ENCODE measurements at regions not wholly inside any gene's neighbourhood (a gene's known extent, or its start where the extent isn't known, plus 50 kb on each side); places are given as distances from the start of the nearest gene placed in this dataset.
"Not testable (repeated sequence)": the region's sequence is repeated elsewhere in the genome, so short reads cannot be mapped to it uniquely, and the experiment has no call there.

DNA sequence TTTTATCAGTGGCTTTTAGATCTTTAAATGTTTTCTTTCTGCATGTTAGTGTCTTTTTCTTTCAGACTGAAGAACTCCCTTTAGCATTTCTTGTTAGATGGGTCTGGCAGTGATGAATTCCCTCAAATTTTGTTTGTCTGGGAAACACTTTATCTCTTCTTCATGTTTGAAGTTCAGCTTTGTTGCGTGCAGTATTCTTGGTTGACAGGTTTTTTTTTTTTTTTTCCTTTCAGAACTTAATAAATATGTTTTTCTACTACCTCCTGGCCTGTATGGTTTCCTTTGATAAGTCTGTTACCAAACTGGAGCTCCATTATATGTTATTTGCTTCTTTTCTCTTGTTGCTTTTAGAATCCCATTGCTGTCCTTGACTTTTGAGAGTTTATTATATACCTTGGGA, 89.8 kb upstream of the ACKR3 start:
- H3K4me3 ChIP-seq (replicated peaks in 1 of 3), result no peak overlapping the region
- H3K27me3 ChIP-seq, result no peaks in the 10 kb centered on the region
- intact Hi-C loops (cut with DNase I), result no loop called here
- H3K27ac ChIP-seq, result no peak overlapping the region
- 96 to 98% methylated on average over 1 of the region's 1 CpG for WGBS, 2 donors
- H3K9me3 ChIP-seq, result no peaks in the 10 kb centered on the region
- H3K4me1 ChIP-seq, result no peaks in the 10 kb centered on the region
- no peak for DNase-seq
- no peaks in the 10 kb centered on the region for H3K36me3 ChIP-seq
- TF ChIP-seq CTCF (IDR thresholded peaks at IDR 0.05) (no peak), POLR2A (IDR thresholded peaks at IDR 0.05) (no peak)

GRCh38 chr2:236483102-236483501, 86.5 kb upstream of the ACKR3 start:
- Histone ChIP-seq H3K9me3 (no peaks in the 10 kb centered on the region), H3K4me3 (replicated peaks in 1 of 3) (no peak overlapping the region), H3K27ac (no peak overlapping the region), H3K27me3 (no peaks in the 10 kb centered on the region), H3K4me1 (no peaks in the 10 kb centered on the region), H3K36me3 (peaks cover 3 to 6% of the 10 kb centered on the region in 2 donors)
- TF ChIP-seq CTCF (IDR thresholded peaks at IDR 0.05) (no peak), POLR2A (IDR thresholded peaks at IDR 0.05) (no peak)
- intact Hi-C loops (cut with DNase I), result no loop called here
- DNase-seq, result no peak
- WGBS, 2 donors, result 89 to 91% methylated on average over 1 of the region's 1 CpG

GRCh38 chr2:236485519-236485918, 84.1 kb upstream of the ACKR3 start:
- DNase-seq, result no peak
- 80 to 82% methylated on average over 2 of the region's 2 CpGs for WGBS, 2 donors
- Histone ChIP-seq H3K36me3 (peaks cover 3 to 6% of the 10 kb centered on the region in 2 donors), H3K27me3 (no peaks in the 10 kb centered on the region), H3K4me3 (replicated peaks in 1 of 3) (no peak overlapping the region), H3K9me3 (no peaks in the 10 kb centered on the region), H3K4me1 (no peaks in the 10 kb centered on the region), H3K27ac (no peak overlapping the region)
- TF ChIP-seq POLR2A (IDR thresholded peaks at IDR 0.05) (no peak), CTCF (IDR thresholded peaks at IDR 0.05) (no peak)
- intact Hi-C loops (cut with DNase I), result no loop called here

DNA sequence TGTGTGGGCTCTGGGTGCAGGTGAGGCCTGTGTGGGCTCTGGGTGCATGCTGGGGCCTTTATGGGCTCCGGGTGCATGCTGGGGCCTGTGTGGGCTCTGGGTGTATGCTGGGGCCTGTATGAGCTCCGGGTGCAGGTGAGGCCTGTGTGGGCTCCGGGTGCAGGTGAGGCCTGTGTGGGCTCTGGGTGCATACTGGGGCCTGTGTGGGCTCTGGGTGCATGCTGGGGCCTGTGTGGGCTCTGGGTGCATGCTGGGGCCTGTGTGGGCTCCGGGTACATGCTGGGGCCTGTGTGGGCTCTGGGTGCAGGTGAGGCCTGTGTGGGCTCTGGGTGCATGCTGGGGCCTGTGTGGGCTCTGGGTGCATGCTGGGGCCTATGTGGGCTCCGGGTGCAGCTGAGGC, 80.5 kb upstream of the ACKR3 start:
- H3K27ac ChIP-seq; H3K4me3 ChIP-seq (replicated peaks in 1 of 3); DNase-seq; H3K9me3 ChIP-seq; H3K36me3 ChIP-seq; intact Hi-C loops (cut with DNase I); H3K27me3 ChIP-seq; H3K4me1 ChIP-seq: not testable (repeated sequence)
- 86 to 100% methylated on average over 1 to 5 of the region's 5 CpGs for WGBS, 2 donors

DNA sequence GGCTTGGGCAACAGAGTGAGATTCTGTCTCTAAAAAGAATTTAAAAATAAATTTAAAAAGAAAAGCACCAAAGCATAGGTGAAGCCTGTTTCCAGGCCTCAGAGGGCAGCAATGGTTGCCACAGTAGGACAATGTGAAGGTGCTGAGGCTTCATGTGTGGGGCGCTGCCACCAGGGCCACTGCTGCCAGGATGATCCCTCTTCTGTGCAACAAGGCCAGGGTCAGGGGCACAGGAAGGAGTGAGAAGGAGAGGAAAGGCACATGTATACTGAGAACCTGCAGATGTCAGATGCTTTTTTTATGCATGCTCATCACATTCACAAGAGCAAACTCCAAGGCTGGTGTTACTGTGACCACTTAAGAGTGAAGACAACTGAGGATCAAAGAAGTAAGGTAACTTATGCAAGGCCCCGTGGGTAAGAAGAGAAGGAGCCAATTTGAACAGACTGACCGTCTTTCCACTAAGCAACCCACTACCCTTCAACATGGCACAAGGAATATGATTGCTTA, 79.7 kb upstream of the ACKR3 start:
- no peaks in the 10 kb centered on the region for H3K9me3 ChIP-seq
- H3K36me3 ChIP-seq, result peaks cover 6 to 8% of the 10 kb centered on the region in 2 donors
- intact Hi-C loops (cut with DNase I), result no loop called here
- no peaks in the 10 kb centered on the region for H3K27me3 ChIP-seq
- H3K4me1 ChIP-seq, result no peaks in the 10 kb centered on the region
- no peak for DNase-seq
- WGBS, 2 donors, result 83 to 92% methylated on average over 3 of the region's 3 CpGs
- H3K4me3 ChIP-seq (replicated peaks in 1 of 3), result no peak overlapping the region
- no peak for TF ChIP-seq POLR2A (IDR thresholded peaks at IDR 0.05)
- TF ChIP-seq CTCF (IDR thresholded peaks at IDR 0.05), result no peak
- no peak overlapping the region for H3K27ac ChIP-seq

DNA sequence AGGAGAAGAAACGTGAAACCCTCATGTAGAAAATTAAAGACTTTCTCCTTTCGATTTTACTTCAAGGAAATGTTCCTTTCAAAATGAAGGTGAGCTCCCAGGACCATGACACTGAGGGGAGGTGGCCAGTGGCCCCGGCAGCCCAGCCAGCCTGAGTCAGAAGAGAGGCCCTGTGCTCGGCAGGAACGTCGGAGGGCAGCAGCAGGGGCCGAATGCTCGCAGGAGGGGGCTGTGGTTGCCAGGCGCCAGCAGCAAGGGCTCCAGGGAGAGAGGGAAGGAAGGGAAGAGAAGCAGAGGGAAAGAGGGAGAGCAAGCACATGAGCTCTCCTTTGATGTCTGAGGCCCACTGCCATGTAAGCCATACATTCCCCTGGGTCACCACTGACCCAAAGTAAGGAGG, 73.3 kb upstream of the ACKR3 start:
- no peak overlapping the region for H3K27ac ChIP-seq
- H3K36me3 ChIP-seq, result peaks cover 0 to 9% of the 10 kb centered on the region in 2 donors
- H3K9me3 ChIP-seq, result no peaks in the 10 kb centered on the region
- 86 to 87% methylated on average over 9 of the region's 9 CpGs for WGBS, 2 donors
- TF ChIP-seq CTCF (IDR thresholded peaks at IDR 0.05), result no peak
- TF ChIP-seq POLR2A (IDR thresholded peaks at IDR 0.05), result no peak
- intact Hi-C loops (cut with DNase I), result no loop called here
- no peak for DNase-seq
- H3K27me3 ChIP-seq, result no peaks in the 10 kb centered on the region
- H3K4me3 ChIP-seq (replicated peaks in 1 of 3), result no peak overlapping the region
- H3K4me1 ChIP-seq, result peaks cover 10% of the 10 kb centered on the region in 2 donors

Data from thyroid gland (tissue), 4 donors.